Mesenchymal stem cell (in vitro differentiated cells and primary cell): ENCODE measurements at regions not wholly inside any gene's neighbourhood (a gene's known extent, or its start where the extent isn't known, plus 50 kb on each side); places are given as distances from the start of the nearest gene placed in this dataset.
"Not testable (repeated sequence)": the region's sequence is repeated elsewhere in the genome, so short reads cannot be mapped to it uniquely, and the experiment has no call there.

ENCODE experiments used
- DNase-seq: peaks from one replicate; pipeline ENCODE4 v3.0.0-alpha.2; 2013
- H2AFZ ChIP-seq: one replicate; pipeline ENCODE4 v1.6.1; 2013; ENCODE audit warnings: low read depth, mild to moderate bottlenecking, control low read depth, inconsistent platforms, low read length, moderate library complexity
- H2AK5ac ChIP-seq: 2 replicates; pipeline ENCODE4 v1.6.1; 2013; ENCODE audit warnings: low read length, moderate library complexity, mild to moderate bottlenecking, inconsistent platforms; ENCODE audit not compliant: severe bottlenecking
- H2BK120ac ChIP-seq: one replicate; pipeline ENCODE4 v1.6.1; 2013; ENCODE audit warnings: low read depth, mild to moderate bottlenecking, inconsistent platforms, low read length, moderate library complexity
- H2BK12ac ChIP-seq, 2 experiments: one replicate each; pipeline ENCODE4 v1.6.1; 2013; ENCODE audit warnings: inconsistent platforms in 2 of 2, low read length in 2 of 2, mild to moderate bottlenecking in 2 of 2, moderate library complexity in 2 of 2, control low read depth in 1 of 2
- H2BK15ac ChIP-seq: one replicate; pipeline ENCODE4 v1.6.1; 2013; ENCODE audit warnings: mild to moderate bottlenecking, low read depth, inconsistent platforms; ENCODE audit not compliant: poor library complexity, severe bottlenecking
- H2BK5ac ChIP-seq: 2 replicates; pipeline ENCODE4 v1.6.1; 2013; ENCODE audit warnings: low read depth, mild to moderate bottlenecking, low read length, control low read depth, inconsistent platforms; ENCODE audit not compliant: poor library complexity, severe bottlenecking
- H3K14ac ChIP-seq, 2 experiments: one replicate each; pipeline ENCODE4 v1.6.1; 2013; ENCODE audit warnings: inconsistent platforms in 2 of 2, low read length in 2 of 2, control low read depth in 1 of 2, mild to moderate bottlenecking in 1 of 2, moderate library complexity in 1 of 2
- H3K18ac ChIP-seq, 2 experiments: one replicate each; pipeline ENCODE4 v1.6.1; 2013; ENCODE audit warnings: inconsistent platforms in 2 of 2, low read length in 2 of 2, control low read depth in 1 of 2, low read depth in 1 of 2, mild to moderate bottlenecking in 1 of 2
- H3K23ac ChIP-seq, 2 experiments: one replicate each; pipeline ENCODE4 v1.6.1; 2013; ENCODE audit warnings: inconsistent platforms in 2 of 2, low read length in 2 of 2, mild to moderate bottlenecking in 2 of 2, moderate library complexity in 2 of 2, control low read depth in 1 of 2
- H3K27ac ChIP-seq: 2 replicates; pipeline ENCODE4 v1.5.1; 2013; ENCODE audit warnings: mild to moderate bottlenecking, moderate library complexity, low read length, control low read depth, inconsistent platforms; ENCODE audit not compliant: poor library complexity, severe bottlenecking
- H3K27me3 ChIP-seq, 2 experiments: 2 replicates each; pipeline versions ENCODE4 v1.6.1 to v1.7.0; 2013; ENCODE audit warnings: low read length in 2 of 2, mild to moderate bottlenecking in 2 of 2, moderate library complexity in 2 of 2, control low read depth in 1 of 2, inconsistent platforms in 1 of 2; ENCODE audit not compliant: control insufficient read depth in 1 of 2, insufficient read depth in 1 of 2
- H3K36me3 ChIP-seq, 2 experiments: 2 replicates each; pipeline versions ENCODE4 v1.6.1 to v1.7.0; 2013; ENCODE audit warnings: low read length in 2 of 2, control low read depth in 1 of 2, inconsistent platforms in 1 of 2, low read depth in 1 of 2, mild to moderate bottlenecking in 1 of 2; ENCODE audit not compliant: insufficient read depth in 2 of 2, control insufficient read depth in 1 of 2
- H3K4ac ChIP-seq, 2 experiments: one replicate each; pipeline ENCODE4 v1.6.1; 2013; ENCODE audit warnings: inconsistent platforms in 2 of 2, low read length in 2 of 2, mild to moderate bottlenecking in 2 of 2, moderate library complexity in 2 of 2, control low read depth in 1 of 2, low read depth in 1 of 2
- H3K4me1 ChIP-seq: 2 replicates; pipeline ENCODE4 v1.6.1; 2013; ENCODE audit warnings: low read depth, low read length, control low read depth; ENCODE audit not compliant: control insufficient read depth, insufficient read depth
- H3K4me2 ChIP-seq: 2 replicates; pipeline ENCODE4 v1.6.1; 2013; ENCODE audit warnings: low read length, mild to moderate bottlenecking, inconsistent platforms; ENCODE audit not compliant: poor library complexity, severe bottlenecking
- H3K4me3 ChIP-seq, 2 experiments: 2 replicates each; pipeline versions ENCODE4 v1.5.1 to v1.7.0; 2013; ENCODE audit warnings: low read length in 2 of 2, mild to moderate bottlenecking in 2 of 2, control low read depth in 1 of 2, low read depth in 1 of 2; ENCODE audit not compliant: insufficient read depth in 1 of 2
- H3K79me1 ChIP-seq: replicated peaks from 2 replicates; pipeline ENCODE4 v1.6.1; 2013; ENCODE audit warnings: mild to moderate bottlenecking, control low read depth, low read length, inconsistent platforms; ENCODE audit not compliant: poor library complexity, severe bottlenecking
- H3K9ac ChIP-seq: 2 replicates; pipeline ENCODE4 v1.7.0; 2013; ENCODE audit warnings: mild to moderate bottlenecking, low read length, moderate library complexity
- H3K9me3 ChIP-seq: 2 replicates; pipeline ENCODE4 v1.7.0; 2013; ENCODE audit warnings: mild to moderate bottlenecking, low read length; ENCODE audit not compliant: control insufficient read depth
- H4K8ac ChIP-seq: one replicate; pipeline ENCODE4 v1.6.1; 2013; ENCODE audit warnings: inconsistent platforms, mild to moderate bottlenecking, low read length, moderate library complexity
- H4K91ac ChIP-seq: one replicate; pipeline ENCODE4 v1.6.1; 2013; ENCODE audit warnings: mild to moderate bottlenecking, low read length, inconsistent platforms
- WGBS: methylation state at CpG from one replicate; pipeline ENCODE4 v1.1.7; 2013; ENCODE audit warnings: mixed read lengths; 5-methylcytosine and 5-hydroxymethylcytosine counted together

- H2AFZ ChIP-seq, H2BK120ac ChIP-seq, H4K8ac ChIP-seq, H3K9ac ChIP-seq, H3K18ac ChIP-seq, H3K9me3 ChIP-seq, H2BK12ac ChIP-seq, H2BK5ac ChIP-seq, H3K79me1 ChIP-seq, H4K91ac ChIP-seq, DNase-seq, H3K36me3 ChIP-seq, H3K4ac ChIP-seq, H3K27ac ChIP-seq, H3K4me1 ChIP-seq, H2BK15ac ChIP-seq, H3K4me3 ChIP-seq, H3K4me2 ChIP-seq, H3K27me3 ChIP-seq, H3K14ac ChIP-seq, H2AK5ac ChIP-seq, H3K23ac ChIP-seq: not testable (repeated sequence)
- 91% methylated on average over 2 of the region's 2 CpGs for WGBS
Observed at GRCh38 chr4:138456349-138456748, 214.2 kb upstream of the SLC7A11 start.

DNA sequence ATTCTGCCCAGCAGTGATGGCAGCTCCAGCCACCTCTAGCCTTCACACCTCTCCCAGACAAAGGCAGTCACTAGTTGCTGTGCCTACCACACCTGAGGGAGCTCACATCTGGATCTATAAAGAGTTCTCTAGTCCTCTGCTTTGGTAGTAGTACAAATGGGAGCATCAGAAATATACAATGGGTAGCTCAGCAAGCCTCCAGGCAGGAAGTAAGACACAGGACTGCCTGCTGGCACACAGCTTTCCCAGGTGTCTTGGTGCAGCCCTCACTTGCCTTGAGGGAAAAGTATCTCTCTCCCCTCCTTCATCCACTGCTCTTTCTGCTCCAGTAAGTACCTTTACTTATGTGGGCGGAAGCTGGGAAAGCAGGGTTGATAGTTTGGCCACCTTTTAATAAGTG lies 212.9 kb upstream of the SLC7A11 start:
- Histone ChIP-seq H3K4me1 (no peaks in the 10 kb centered on the region), H2BK15ac (no peak overlapping the region), H3K4me3 (no peak overlapping the region), H2AFZ (no peak overlapping the region), H4K8ac (no peak overlapping the region), H3K79me1 (no peaks in the 10 kb centered on the region), H3K9me3 (no peaks in the 10 kb centered on the region), H3K23ac (no peak overlapping the region), H3K4me2 (no peak overlapping the region), H2BK5ac (no peak overlapping the region), H3K9ac (no peak overlapping the region), H3K18ac (no peak overlapping the region), H3K27ac (no peak overlapping the region), H3K27me3 (no peaks in the 10 kb centered on the region), H2AK5ac (no peak overlapping the region), H3K14ac (no peak overlapping the region), H3K36me3 (no peaks in the 10 kb centered on the region), H2BK120ac (no peak overlapping the region), H3K4ac (no peak overlapping the region), H4K91ac (no peak overlapping the region), H2BK12ac (no peak overlapping the region)
- WGBS: no CpG with 5 or more reads among the region's 1 CpG
- no peak for DNase-seq

- Histone ChIP-seq H3K23ac (no peak overlapping the region), H2BK120ac (no peak overlapping the region), H3K4me3 (no peak overlapping the region), H3K36me3 (no peaks in the 10 kb centered on the region), H3K4ac (no peak overlapping the region), H3K27me3 (peaks cover 0 to 3% of the 10 kb centered on the region in 2 experiments), H2AFZ (no peak overlapping the region), H2BK12ac (no peak overlapping the region), H2BK15ac (no peak overlapping the region), H3K9ac (no peak overlapping the region), H2BK5ac (no peak overlapping the region), H4K91ac (no peak overlapping the region), H3K27ac (no peak overlapping the region), H4K8ac (no peak overlapping the region), H3K4me1 (no peaks in the 10 kb centered on the region), H3K79me1 (no peaks in the 10 kb centered on the region), H3K4me2 (no peak overlapping the region), H2AK5ac (no peak overlapping the region), H3K9me3 (no peaks in the 10 kb centered on the region), H3K18ac (no peak overlapping the region), H3K14ac (no peak overlapping the region)
- 93% methylated on average over 2 of the region's 2 CpGs for WGBS
- no peak for DNase-seq
Observed at GRCh38 chr4:138452826-138453225, 210.7 kb upstream of the SLC7A11 start.

GRCh38 chr4:138451276-138451663 lies 209.1 kb upstream of the SLC7A11 start:
- no peak overlapping the region for H3K9ac ChIP-seq
- DNase-seq: no peak
- no peaks in the 10 kb centered on the region for H3K79me1 ChIP-seq
- H2AFZ ChIP-seq: no peak overlapping the region
- no peaks in the 10 kb centered on the region for H3K4me1 ChIP-seq
- no peaks in the 10 kb centered on the region for H3K36me3 ChIP-seq
- H3K27me3 ChIP-seq: peaks cover 0 to 3% of the 10 kb centered on the region in 2 experiments
- H3K9me3 ChIP-seq: no peaks in the 10 kb centered on the region
- H2BK15ac ChIP-seq: no peak overlapping the region
- H4K91ac ChIP-seq: no peak overlapping the region
- no peak overlapping the region for H3K18ac ChIP-seq
- H2AK5ac ChIP-seq: no peak overlapping the region
- H3K23ac ChIP-seq: no peak overlapping the region
- no peak overlapping the region for H3K4ac ChIP-seq
- no peak overlapping the region for H2BK120ac ChIP-seq
- WGBS: no CpG with 5 or more reads among the region's 1 CpG
- no peak overlapping the region for H3K14ac ChIP-seq
- no peak overlapping the region for H2BK5ac ChIP-seq
- no peak overlapping the region for H3K4me2 ChIP-seq
- no peak overlapping the region for H3K4me3 ChIP-seq
- H3K27ac ChIP-seq: no peak overlapping the region
- H2BK12ac ChIP-seq: no peak overlapping the region
- no peak overlapping the region for H4K8ac ChIP-seq
